DMS114 treated with DMSO at 0.1 percent for 48 hours (cell line): ENCODE measurements at regions not wholly inside any gene's neighbourhood (a gene's known extent, or its start where the extent isn't known, plus 50 kb on each side); places are given as distances from the start of the nearest gene placed in this dataset.

Source experiments
- DNase-seq: peaks from one replicate; lab custom pipeline; 2025; ENCODE audit not compliant: unreplicated experiment; lab: John Stamatoyannopoulos, UW

DNA sequence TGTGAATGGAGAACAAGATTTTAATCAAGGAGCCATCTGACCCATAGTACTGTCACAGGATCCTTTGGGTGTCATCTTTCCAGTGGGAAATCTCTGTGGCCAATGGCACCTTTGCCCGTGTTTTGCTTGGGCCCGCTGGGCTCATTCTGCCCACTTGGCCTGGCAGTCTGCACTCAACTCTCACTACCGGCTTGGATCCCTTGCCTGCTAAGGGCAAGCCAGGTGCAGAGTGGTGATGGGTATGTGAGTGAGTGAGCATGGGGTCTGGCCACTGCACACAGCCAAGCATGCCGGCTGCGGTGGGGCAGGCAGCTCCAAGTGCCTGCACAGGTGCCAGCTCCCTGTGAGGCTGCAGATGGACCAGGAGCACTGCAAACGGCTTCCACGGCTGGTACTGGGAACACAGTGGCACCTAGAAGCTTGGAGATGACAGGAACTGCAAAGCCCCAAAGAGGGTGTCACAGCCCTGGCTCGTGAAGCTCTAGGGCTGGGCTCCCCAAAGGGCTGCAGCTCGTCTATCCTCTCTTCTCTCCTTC lies 454.5 kb downstream of the TMA16 start:
- no peak for DNase-seq

DNA sequence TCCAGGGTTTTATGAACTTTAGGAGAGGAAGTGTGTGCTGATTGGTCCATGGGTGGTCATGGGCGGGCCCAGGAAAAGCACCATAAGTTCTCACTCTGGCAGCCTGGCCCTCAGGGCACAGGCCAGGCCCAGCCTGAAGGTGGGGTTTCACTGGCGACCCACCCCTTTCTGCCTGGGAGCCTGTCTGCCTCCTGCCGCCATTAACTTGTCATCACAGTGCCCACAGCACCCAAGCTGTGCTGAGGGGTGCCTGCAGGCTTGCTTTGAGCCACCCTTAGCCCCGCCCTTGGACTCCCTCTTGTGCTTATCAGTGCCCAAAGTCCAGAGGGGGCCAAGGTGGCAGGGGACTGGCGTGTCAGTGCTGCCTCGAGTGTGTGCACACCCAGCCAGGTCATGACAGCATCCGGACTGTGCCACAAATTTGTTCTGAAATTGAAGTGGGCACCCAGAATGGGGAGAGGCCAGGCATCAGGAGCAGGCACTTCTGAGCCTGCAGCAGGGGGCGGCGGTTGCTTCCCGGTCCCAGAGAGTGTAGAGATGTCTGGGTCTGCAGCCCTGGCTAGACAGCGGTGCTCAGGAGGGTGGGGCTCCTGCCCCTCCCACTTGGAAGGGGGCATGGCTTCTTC lies 455.6 kb downstream of the TMA16 start:
- DNase-seq = no peak

DNA sequence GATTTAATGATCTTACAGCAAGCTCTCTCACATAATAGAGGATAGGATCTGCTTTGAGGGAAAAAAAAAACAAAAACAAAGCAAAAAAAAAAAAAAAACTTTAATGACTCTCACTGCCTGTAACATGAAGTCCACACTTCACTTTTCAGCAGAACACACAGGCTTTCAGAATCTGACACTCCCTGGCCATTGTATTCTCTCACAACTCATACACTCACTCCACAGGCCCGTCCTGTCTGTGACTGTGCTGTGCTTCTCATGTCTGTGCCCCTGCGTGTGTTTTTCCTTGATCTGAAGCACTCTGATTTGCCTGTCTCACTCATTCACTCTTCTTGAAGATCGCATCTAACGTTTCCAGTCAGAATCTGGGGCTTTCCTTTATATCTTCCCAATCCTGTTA lies 460.8 kb downstream of the TMA16 start:
- no peak for DNase-seq

DNA sequence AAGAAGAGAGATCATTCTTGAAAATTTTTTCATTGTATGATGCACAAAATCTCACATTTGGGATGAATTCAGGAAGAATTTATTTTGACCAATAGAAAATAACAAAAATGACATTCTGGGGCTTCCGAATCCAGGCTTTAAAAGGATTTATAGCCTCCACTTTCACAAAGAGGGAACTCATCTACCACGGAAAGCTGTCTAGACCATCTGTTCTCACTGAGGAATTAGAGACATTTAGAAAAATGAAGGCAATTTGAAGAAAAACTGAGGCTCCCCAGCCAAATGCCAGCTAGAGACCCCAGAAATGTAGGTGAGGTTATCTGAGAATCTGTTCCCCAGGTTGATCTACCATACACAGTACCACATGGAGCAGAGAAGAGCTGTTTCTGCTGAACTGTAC lies 464.3 kb downstream of the TMA16 start:
- DNase-seq = no peak

DNA sequence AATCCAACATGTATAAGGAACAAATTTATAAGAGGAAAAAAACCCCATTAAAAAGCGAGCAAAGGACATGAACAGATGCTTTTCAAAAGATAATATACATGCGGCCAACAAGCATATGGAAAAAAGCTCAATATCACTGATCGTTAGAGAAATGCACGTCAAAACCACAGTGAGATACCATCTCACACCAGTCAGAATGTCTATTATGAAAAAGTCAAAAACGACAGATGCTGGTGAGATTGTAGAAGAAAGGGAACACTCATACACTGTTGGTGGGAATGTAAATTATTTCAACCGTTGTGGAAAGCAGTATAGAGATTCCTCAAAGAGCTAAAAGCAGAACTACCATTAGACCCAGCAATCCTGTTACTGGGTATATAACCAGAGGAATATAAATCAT lies 465.4 kb downstream of the TMA16 start:
- DNase-seq = no peak

DNA sequence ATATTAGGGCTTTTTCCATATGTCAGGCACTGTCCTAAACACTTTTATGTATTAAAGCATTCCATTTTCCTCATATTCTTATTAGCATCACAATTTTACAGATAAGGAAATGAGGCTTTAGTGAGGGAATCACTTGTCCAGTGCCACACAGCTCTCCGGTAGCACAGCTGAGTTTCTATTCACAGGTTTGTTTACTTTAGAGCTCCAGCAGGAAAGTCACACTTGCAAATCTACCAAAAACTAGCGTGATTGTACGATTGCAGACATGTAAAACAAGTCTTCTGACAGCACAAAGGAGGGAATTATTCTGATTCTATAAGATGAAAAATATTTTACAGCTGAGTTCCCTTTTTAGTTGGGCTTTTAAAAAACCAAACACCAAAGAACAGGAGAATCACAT lies 472.1 kb downstream of the TMA16 start:
- no peak for DNase-seq

DNA sequence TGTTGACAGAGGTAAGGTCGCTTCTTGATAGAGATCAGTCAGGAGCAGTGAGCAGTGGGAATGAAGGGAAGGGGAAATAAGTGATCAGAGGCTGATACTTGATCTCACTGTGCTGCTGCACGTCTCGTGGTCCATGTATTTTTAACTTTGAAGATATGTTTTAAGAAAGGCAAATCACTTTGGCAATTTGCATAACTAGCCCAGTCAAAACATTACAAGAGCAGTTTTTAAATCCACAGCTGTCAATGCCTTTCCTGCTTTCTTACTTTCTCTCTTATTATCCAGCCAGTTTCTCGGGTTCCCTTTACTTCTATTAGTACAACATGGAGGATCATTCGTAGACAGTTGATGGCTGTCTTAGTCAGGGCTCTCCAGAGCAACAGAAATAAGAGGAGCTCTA lies 472.8 kb downstream of the TMA16 start:
- DNase-seq = no peak

DNA sequence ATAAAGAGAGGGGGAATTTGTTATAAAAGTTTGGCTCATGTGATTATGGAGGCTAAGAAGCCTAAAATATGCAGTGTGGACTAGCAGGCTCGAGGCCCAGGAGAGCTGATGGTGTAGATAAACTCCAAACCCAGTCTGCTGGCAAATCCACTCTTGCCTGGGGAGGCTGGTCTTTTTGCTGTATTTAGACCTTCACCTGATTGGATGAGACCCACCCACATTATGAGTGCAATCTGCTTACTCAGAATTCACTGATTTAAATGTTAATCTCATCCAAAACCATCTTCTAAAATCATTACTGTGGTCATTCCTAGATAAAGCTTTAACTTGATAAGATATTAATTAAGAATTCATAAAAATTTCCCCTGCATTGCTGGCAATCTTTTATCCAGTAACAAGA lies 473.2 kb downstream of the TMA16 start:
- DNase-seq = no peak

DNA sequence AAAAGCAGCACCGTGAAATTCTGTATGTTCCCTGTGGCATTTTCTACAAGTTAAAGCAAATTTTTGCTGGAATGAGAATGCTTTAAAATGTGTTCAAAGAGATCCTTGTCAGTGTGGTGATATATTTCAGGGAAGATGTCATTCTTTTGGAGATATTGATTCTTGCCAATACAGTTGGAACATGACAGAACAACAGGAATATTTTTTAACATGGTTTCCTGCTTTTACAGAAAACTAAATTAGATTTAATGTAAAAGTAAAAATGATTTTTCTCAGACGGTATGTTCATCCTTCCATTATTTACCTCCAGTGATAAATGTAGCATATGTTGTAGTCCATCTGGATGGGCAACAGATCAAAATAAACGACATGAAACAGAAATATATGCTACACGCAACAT lies 474.8 kb downstream of the TMA16 start:
- no peak for DNase-seq

DNA sequence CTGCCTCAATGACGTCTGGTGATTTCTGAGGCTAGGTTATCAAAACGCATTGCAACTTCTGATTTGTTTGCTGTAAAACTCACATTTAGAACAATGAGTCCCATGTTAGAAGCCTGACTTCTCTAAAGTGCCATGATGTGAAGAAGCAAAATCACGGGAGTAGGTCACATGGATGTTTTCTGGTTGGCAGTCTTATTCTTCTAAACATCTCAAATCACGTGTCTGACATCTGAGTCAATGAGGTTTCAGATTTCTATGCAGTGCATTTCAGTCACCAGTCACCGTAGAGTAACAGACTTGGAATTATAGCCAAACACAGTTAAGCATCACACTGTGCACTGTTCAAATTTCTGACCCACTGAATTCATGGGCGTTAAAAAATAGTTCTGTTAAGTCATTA lies 482.1 kb downstream of the TMA16 start:
- DNase-seq = no peak

DNA sequence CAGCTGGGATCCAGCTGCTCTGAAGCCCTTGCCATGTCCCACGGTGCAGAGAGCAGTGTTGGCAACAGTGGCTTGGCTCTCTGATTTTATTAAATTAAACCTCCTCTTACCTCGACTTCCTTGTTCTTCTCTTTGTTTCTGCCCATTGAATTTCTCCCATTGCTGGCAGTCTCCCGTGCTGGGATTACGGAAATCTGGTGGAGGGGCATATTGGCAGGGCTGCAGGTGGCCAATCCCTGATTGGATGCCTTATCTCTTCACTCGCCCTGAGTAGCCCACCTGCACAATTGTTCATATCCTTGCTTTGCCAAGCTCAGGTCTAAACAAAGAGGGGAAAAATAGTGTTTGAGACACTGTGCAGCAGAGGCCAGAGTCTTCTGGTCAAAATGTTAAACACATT lies 493.9 kb downstream of the TMA16 start:
- no peak for DNase-seq

DNA sequence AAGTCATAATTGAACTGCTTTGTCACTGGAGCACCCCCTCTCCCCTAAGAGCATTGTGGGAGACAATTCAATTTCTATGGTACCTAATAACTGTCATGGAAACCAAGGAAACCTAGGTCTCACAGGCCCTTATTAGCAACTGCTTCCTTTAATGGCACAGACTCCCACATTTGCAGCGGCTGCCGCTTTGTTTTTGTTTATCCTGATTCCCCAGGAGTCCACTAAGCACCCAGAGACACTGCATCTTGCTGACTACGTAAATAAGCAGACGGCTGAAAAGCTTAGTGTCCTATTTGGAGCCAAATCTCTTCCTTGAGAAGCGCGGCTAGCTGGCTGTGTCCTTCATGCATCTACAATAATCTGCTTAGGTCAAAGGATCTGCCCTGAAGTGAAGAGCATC lies 494.4 kb downstream of the TMA16 start:
- DNase-seq = no peak

DNA sequence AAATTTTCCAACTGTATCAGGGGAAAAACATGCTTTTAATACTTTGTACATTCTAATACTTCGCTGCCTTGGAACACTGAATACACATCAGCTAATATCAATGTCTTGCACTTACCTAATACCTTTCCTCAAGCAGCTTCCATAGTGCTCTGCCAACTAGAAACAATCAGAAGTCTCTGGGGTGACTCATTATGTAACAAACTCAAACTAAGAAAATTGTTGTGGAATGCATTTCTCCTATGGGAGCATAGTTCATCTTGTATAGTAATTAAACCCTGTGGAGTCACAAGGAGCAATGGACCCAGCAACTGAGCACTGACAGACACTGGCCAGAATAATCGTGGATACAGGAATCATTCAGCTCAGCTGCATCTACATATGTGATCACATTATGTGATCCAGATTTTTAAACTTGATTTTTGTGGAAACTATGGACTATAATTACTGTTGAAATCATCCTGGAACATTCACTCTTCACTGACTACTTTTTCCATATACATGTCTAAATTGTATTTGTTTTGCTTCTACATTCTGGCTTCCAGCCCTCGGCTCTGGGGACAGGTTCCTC lies 496.9 kb downstream of the TMA16 start:
- DNase-seq = no peak

DNA sequence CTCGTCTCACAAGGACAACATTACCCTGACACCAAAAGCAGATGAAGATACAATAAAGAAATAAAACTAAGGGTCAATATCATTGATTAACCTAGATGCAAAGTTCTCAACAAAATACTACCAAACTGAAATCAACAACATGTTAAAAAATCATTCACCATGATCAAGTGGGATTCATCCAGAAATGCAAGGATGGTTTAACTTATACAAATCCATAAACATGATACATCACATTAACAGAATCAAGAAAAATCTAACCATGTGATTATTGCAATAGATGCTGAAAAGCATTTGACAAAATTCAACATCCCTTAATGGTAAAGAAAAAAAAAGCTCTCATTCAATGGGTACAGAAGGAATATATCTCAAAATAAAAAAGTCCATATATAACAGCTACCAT lies 514.9 kb downstream of the TMA16 start:
- DNase-seq = no peak

DNA sequence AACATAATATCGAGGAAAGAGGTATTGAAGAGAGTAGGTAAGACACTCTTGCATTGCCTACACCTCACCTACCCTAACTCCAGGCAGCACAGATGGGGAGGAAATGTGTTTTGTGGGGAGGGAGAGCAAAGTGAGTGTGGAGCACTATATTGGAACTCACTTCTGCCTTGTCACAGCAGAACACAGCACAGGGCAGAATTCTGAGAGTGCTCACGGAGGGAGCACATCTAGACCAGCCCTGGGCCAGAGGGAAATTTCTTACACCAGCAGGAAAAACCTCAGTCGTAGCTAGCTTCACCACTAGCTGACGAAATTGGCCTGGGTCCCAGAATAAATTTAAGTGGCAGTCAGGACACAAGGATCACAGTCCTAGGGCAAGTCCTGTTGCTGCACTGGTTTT lies 517.3 kb downstream of the TMA16 start:
- no peak for DNase-seq

DNA sequence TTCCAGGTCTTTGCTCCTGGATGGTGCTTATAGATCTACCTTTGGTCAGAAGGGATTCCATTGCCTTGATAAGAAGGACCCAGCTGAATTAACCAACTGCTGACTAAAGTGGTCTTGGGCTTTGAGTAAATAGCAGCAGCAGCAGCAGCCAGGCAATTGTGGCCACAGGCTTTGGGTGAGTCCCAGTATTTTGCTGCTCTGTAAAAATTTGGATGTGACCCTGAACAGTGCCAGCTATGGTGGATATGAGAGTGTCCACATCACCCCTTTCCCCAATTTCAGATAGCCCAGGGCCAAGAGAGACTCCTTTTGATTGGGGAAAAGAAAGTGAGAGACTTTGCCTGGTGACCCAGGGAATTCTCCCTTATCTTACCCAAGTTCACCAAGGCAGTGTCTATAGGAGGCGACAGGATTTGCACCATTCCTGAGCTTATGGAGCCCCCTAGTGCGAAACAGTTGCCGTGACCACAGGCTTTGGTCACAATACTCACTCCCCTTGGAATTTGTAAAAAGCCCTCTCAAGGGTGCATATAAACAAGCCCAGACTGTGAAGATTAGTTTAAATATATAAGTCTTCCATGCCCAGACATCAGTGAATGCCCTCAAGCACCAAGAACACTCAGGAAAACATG lies 518.0 kb downstream of the TMA16 start:
- DNase-seq = peak; percentile 17

DNA sequence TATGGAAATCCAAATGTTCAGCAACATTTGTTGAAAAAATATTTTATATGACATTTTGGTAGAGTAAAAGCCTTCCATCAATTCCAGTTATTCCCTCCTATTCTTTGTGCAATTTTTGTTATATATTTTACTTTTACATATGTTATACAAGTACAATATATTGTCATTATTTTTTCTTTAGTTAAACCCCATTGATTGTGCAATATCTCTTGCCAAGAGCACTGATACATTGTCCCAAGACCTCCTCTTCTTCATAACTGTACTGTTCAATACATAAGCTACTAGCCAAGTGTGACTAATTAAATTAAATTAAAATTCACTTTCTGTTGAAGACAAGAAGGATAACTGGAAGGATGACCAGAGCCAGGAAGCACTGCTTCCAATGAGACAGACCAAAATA lies 527.5 kb downstream of the TMA16 start:
- no peak for DNase-seq

DNA sequence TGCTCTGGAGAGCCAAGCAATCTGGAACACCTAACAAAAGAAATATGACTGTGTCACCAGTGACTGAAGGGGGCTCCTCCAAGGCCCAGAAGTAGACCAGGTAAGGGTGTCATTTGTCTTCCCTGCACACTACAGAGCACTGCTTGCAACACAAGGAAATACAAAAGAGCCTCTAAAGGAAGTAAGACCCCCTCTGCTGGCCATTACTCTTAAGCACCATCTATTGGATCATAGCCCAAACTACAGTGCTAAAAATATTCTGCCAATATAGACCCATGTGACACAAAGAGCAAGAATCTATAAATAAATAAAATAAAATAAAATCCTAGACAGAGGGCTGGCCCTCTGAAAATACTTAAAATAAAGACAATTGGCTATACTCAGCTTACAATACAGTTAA lies 528.7 kb downstream of the TMA16 start:
- DNase-seq = no peak

DNA sequence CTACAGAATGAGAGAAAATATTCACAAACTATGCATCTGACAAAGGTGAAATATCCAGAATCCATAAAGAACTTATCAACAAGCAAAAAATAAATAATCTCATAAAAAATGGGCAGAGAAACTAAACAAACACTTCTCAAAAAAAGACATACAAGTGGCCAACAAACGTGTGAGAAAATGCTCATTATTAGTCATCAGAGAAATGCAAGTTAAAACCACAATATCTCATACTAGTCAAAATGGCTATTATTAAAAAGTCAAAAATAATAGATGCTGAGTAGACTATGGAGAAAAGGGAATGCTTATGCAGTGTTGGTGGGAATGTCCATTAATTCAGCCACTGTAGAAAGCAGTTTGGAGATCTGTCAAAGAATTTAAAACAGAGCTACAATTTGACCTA lies 533.3 kb downstream of the TMA16 start:
- DNase-seq = no peak

DNA sequence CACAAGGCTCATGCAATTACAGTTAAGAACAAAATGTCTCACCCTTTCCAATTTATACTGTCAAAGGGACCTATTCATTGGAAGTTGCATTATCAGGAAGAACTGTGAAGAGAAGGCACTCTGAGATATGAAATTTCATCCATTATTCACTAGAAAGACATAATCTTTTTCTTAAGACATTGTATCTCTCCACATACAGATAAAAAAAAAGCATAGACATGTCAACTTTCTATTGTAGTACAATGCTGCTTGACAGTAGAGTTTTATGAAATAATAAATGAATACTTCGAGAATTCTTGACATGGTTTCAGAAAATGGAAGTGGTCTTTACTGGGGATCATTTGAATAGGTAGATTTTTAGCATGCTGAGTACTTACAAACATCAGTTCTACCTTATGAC lies 545.0 kb downstream of the TMA16 start:
- no peak for DNase-seq

DNA sequence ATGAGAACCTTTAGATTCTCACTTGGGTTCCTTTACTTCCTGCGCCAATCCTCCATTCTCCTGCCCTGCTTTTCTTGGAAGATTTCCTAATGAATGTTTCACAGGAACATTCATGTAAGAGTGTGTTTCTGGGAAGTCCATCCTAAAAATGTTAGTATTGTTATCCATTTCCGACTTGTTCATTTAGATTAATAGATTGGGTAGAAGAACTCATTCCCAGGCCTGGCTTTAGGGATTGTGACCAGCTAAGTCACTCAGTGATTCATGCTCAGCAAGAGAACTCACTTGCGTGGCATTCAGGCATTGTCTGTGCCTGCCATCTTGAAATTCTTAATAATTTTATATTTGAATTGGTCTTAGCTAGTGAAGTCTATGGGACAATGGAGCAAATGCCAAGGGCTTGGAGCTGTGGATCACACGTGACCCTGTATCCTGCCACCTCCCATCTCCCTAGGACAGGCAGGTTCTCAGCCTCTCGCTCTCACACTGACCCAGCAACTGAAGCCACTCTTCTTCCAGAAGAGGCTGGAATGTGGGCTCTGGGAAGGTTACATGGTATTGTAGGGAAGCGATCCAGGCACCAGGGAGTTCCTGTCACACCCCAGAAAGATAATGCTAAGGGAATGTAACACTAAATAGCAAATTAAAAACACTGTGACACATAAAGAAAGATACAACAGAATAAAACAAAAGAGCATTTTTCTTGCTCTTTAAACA lies 562.1 kb downstream of the TMA16 start:
- DNase-seq = no peak
